ENCODE measurements at regions not wholly inside any gene's neighbourhood (a gene's known extent, or its start where the extent isn't known, plus 50 kb on each side); places are given as distances from the start of the nearest gene placed in this dataset.

- TF ChIP-seq EZH2phosphoT487 (IDR thresholded peaks at IDR 0.05; ENCODE audit: borderline replicate concordance) = no peak
- TF ChIP-seq CTCF (conservative IDR thresholded peaks at IDR 0.05; ENCODE audit: low read length) = no peak
These were observed 113.7 kb downstream of the FOXA2 start for GRCh38 chr20:22470620-22471026.

Data from Loucy (cell line).